DND-41 (cell line): ENCODE measurements at regions not wholly inside any gene's neighbourhood (a gene's known extent, or its start where the extent isn't known, plus 50 kb on each side); places are given as distances from the start of the nearest gene placed in this dataset.

Source experiments
- ATAC-seq: fragments of 200-7000 bp; cut with Tn5 transposase; 3 replicates; pipeline ENCODE4 v1.9.1; 2021; ENCODE audit warnings: low read depth; ENCODE audit not compliant: insufficient read depth
- DNase-seq: peaks from one replicate; pipeline ENCODE4 v3.0.0-alpha.2; 2020
- H2AFZ ChIP-seq: 2 replicates; pipeline ENCODE4 v1.6.0; 2012; ENCODE audit warnings: low read depth, low read length
- H3K27ac ChIP-seq: 2 replicates; pipeline ENCODE4 v1.5.1; 2012; ENCODE audit warnings: low read length, inconsistent platforms
- H3K27me3 ChIP-seq: fragments of 200-600 bp; sonication (generic); 2 replicates; pipeline ENCODE4 v1.6.0; 2012; ENCODE audit warnings: low read length, mild to moderate bottlenecking, inconsistent platforms; ENCODE audit not compliant: insufficient read depth, poor library complexity
- H3K36me3 ChIP-seq: 2 replicates; pipeline ENCODE4 v1.5.1; 2012; ENCODE audit warnings: low read length, inconsistent platforms; ENCODE audit not compliant: insufficient read depth
- H3K4me1 ChIP-seq: 2 replicates; pipeline ENCODE4 v1.5.1; 2012; ENCODE audit warnings: mild to moderate bottlenecking, low read length; ENCODE audit not compliant: insufficient read depth
- H3K4me2 ChIP-seq: 2 replicates; pipeline ENCODE4 v1.6.0; 2012; ENCODE audit warnings: mild to moderate bottlenecking, moderate library complexity, low read length, inconsistent platforms; ENCODE audit not compliant: insufficient read depth
- H3K4me3 ChIP-seq, 2 experiments: fragments of 200-600 bp in 1 of 2; shearing (Covaris generic) in 1 of 2; 2 replicates each; pipeline ENCODE4 v1.5.1; 2012 to 2016; ENCODE audit warnings: inconsistent platforms in 2 of 2, low read length in 2 of 2, mild to moderate bottlenecking in 2 of 2, low read depth in 1 of 2, moderate library complexity in 1 of 2
- H3K79me2 ChIP-seq: 2 replicates; pipeline ENCODE4 v1.6.0; 2012; ENCODE audit warnings: low read length, inconsistent platforms; ENCODE audit not compliant: insufficient read depth
- H3K9ac ChIP-seq: 2 replicates; pipeline ENCODE4 v1.6.0; 2012; ENCODE audit warnings: low read depth, mild to moderate bottlenecking, inconsistent platforms, low read length, moderate library complexity
- H3K9me3 ChIP-seq: 2 replicates; pipeline ENCODE4 v1.5.1; 2012; ENCODE audit warnings: low read length, moderate library complexity, mild to moderate bottlenecking, inconsistent platforms; ENCODE audit not compliant: insufficient read depth, severe bottlenecking
- H4K20me1 ChIP-seq: 2 replicates; pipeline ENCODE4 v1.6.0; 2012; ENCODE audit warnings: low read length; ENCODE audit not compliant: insufficient read depth
- CTCF ChIP-seq: IDR thresholded peaks from 2 replicates; pipeline ENCODE4 v1.5.1; 2012; ENCODE audit warnings: borderline replicate concordance, low read length, moderate library complexity, mild to moderate bottlenecking; ENCODE audit not compliant: poor library complexity, severe bottlenecking; ENCODE audit errors: extremely low read depth
- EZH2 ChIP-seq: IDR thresholded peaks from 3 replicates; pipeline ENCODE4 v1.6.1; 2012; ENCODE audit warnings: borderline replicate concordance, low read depth, mild to moderate bottlenecking, moderate library complexity, low read length, inconsistent platforms; ENCODE audit not compliant: severe bottlenecking

- DNase-seq (no peak), ATAC-seq (no peak)
- Histone ChIP-seq H3K27ac (no peak overlapping the region), H3K4me1 (no peaks in the 10 kb centered on the region), H3K9ac (no peak overlapping the region), H2AFZ (no peak overlapping the region), H3K4me2 (no peak overlapping the region), H4K20me1 (no peaks in the 10 kb centered on the region), H3K36me3 (no peaks in the 10 kb centered on the region), H3K27me3 (no peaks in the 10 kb centered on the region), H3K79me2 (no peaks in the 10 kb centered on the region), H3K9me3 (peaks cover 91% of the 10 kb centered on the region), H3K4me3 (no peak overlapping the region)
- TF ChIP-seq CTCF (no peak), EZH2 (no peak)
Observed at GRCh38 chr17:26792486-26792885, 501.4 kb upstream of the WSB1 start.

GRCh38 chr17:26807024-26807423, 486.9 kb upstream of the WSB1 start:
- Histone ChIP-seq H4K20me1 (no peaks in the 10 kb centered on the region), H3K4me1 (no peaks in the 10 kb centered on the region), H2AFZ (no peak overlapping the region), H3K27me3 (no peaks in the 10 kb centered on the region), H3K4me3 (no peak overlapping the region), H3K27ac (no peak overlapping the region), H3K9ac (no peak overlapping the region), H3K79me2 (no peaks in the 10 kb centered on the region), H3K9me3 (peaks cover 80% of the 10 kb centered on the region), H3K4me2 (no peak overlapping the region), H3K36me3 (no peaks in the 10 kb centered on the region)
- no peak for DNase-seq
- TF ChIP-seq CTCF = no peak
- TF ChIP-seq EZH2 = no peak
- no peak for ATAC-seq

GRCh38 chr17:26809033-26809432, 484.9 kb upstream of the WSB1 start:
- DNase-seq (no peak), ATAC-seq (no peak)
- H3K36me3 ChIP-seq = no peaks in the 10 kb centered on the region
- H2AFZ ChIP-seq = no peak overlapping the region
- no peaks in the 10 kb centered on the region for H4K20me1 ChIP-seq
- H3K4me3 ChIP-seq = no peak overlapping the region
- H3K79me2 ChIP-seq = no peaks in the 10 kb centered on the region
- H3K4me2 ChIP-seq = no peak overlapping the region
- peaks cover 76% of the 10 kb centered on the region for H3K9me3 ChIP-seq
- no peak for TF ChIP-seq EZH2
- TF ChIP-seq CTCF = no peak
- no peaks in the 10 kb centered on the region for H3K4me1 ChIP-seq
- no peaks in the 10 kb centered on the region for H3K27me3 ChIP-seq
- H3K9ac ChIP-seq = no peak overlapping the region
- H3K27ac ChIP-seq = no peak overlapping the region

- no peak for ATAC-seq
- Histone ChIP-seq H3K9me3 (peaks cover 79% of the 10 kb centered on the region), H3K4me2 (no peak overlapping the region), H3K79me2 (no peaks in the 10 kb centered on the region), H3K27me3 (no peaks in the 10 kb centered on the region), H3K27ac (no peak overlapping the region), H3K4me3 (no peak overlapping the region), H4K20me1 (no peaks in the 10 kb centered on the region), H3K36me3 (no peaks in the 10 kb centered on the region), H3K9ac (no peak overlapping the region), H2AFZ (no peak overlapping the region), H3K4me1 (no peaks in the 10 kb centered on the region)
- DNase-seq = no peak
- TF ChIP-seq EZH2 = no peak
- TF ChIP-seq CTCF = no peak
Observed at GRCh38 chr17:26818736-26819135, 475.2 kb upstream of the WSB1 start.
